HG03565 (cell line): ENCODE measurements at regions not wholly inside any gene's neighbourhood (a gene's known extent, or its start where the extent isn't known, plus 50 kb on each side); places are given as distances from the start of the nearest gene placed in this dataset.

ENCODE experiments used
- ATAC-seq: cut with Tn5 transposase; IDR thresholded peaks from one replicate; pipeline ENCODE4 v1.9.1; 2021; ENCODE audit warnings: mild to moderate bottlenecking, moderate library complexity; ENCODE audit not compliant: unreplicated experiment

DNA sequence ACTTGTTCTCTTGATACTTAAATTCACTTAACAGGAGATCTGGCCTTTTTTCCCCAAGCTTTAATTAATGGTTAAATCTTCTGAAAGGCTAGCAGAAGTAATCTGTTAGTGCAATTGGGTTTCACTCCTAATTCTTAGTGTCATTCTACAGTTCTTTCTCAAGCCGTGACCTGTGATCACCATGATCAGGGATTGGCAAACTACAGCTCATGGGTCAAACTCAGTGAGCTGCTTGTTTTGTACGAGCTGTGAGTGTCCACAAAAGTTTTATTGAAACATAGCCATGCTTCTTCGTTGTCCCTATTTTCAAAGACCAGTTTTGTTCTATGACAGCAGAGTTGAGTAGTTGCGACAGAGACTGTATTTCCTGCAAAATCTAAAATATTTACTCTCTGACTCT, 109.4 kb upstream of the KCNJ15 start:
- no peak for ATAC-seq

DNA sequence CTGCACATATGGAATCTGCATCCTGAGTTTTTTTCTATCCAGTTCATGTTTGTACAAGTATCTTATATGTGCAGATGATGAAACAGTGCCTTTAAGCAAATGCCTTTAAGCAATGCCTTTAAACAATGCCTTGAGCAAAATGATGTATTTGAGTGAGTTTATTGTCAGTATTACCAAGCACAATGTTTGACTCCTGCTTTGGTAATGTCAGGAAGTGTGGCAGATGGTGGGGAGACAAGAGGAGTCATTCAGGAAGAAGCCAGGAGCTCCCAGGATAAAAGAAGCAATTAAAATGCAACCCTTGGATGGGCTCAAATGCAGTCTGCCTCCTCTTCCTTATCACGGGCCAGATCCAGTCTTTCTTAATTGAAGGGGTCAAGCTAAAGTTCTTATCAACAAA, 108.7 kb upstream of the KCNJ15 start:
- no peak for ATAC-seq

GRCh38 chr21:38151021-38151645, 105.7 kb upstream of the KCNJ15 start:
- no peak for ATAC-seq

DNA sequence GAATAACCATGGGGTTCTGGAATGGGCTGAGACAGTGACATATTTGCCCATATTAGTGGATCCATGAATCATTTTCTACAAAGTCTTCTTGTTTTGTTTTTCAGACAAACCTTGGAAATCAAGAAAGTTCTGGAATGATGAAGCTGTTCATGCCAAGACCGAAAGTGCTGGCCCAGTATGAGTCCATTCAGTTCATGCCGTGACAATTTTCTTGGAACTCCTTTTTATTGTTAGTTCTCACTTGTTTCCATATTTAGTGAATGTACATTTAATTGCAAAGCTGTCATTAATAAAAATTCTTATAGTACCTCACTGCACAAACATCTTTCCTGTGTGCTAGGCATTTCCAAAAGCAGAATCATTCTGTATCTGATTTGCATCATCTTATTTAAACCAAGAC, 100.6 kb upstream of the KCNJ15 start:
- ATAC-seq = no peak

GRCh38 chr21:38159355-38159754, 97.4 kb upstream of the KCNJ15 start:
- peak; percentile 41 for ATAC-seq

GRCh38 chr21:38165466-38166172, 91.2 kb upstream of the KCNJ15 start:
- ATAC-seq = no peak

- ATAC-seq = no peak
These were observed 90.6 kb upstream of the KCNJ15 start for GRCh38 chr21:38166173-38166535.

DNA sequence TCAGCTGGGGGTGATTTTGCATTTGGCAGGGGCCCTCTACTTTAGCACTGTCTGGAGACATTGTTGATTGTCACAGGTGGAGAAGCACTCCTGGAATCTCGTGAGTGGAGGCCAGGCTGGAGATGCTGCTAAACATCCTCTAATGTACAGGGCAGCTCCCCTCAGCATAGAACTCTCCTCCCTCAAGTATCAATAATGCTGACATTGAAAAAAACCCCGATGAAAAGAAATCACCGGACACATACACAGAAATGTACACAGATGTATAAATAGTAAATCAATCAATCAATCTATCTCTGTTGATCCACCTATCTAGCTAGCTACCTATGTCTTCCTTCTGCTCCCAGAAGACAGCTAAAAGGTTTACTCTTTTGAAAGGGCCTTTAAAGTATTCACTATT, 89.4 kb upstream of the KCNJ15 start:
- ATAC-seq = no peak

DNA sequence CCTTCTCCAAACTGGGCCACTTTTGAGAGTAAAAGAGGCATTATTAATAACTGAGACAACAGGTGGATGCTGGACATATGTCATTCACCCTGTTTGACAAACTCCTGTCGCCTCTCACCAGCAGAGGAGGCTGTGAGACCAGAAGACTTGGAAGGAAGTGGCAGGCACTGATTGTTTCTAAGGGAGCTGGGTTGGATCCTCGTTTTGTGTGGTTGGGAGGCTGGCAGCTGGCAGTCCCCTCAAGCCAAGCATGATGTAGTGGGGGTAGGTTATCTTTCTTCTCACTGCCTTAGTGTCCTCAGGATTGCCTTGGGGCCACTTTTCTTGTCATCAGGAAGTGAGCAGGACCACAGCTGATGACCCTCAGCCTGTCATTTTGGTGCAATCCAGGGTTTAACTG, 86.5 kb upstream of the KCNJ15 start:
- ATAC-seq = no peak

GRCh38 chr21:38170704-38171682, 85.8 kb upstream of the KCNJ15 start:
- ATAC-seq = no peak

DNA sequence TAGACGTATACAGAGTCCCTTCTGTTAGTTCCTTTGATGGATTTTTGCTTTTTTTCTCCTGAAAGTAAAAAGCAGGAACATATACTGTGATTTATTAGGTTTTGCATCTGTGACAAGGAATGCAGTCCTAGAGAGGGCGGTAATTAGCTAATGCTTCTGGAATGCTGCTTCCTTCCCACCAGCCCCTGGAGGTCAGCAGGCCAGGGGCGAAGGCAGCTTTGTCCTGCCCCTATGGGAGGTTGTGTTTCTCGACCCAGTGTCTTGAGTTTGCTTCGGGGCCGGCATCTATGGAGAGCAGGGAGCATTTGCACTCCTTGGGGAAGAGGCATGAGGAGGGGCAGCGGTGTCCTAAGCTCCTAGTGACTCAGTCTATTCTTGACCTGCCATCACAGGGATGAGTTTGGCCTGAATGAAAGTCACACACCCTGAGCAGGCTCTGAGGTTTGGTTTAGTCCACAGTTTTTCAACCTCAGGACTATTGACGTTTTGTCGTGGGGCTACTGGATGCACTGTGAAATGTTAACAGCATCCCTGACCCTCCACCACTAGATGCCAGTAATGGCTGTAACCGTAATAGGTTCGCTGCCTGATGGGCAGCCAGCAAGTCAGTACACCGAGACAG, 85.0 kb upstream of the KCNJ15 start:
- ATAC-seq = no peak

- no peak for ATAC-seq
These were observed 83.3 kb upstream of the KCNJ15 start for GRCh38 chr21:38173276-38174035.

GRCh38 chr21:38175306-38175705, 81.5 kb upstream of the KCNJ15 start:
- ATAC-seq = no peak

DNA sequence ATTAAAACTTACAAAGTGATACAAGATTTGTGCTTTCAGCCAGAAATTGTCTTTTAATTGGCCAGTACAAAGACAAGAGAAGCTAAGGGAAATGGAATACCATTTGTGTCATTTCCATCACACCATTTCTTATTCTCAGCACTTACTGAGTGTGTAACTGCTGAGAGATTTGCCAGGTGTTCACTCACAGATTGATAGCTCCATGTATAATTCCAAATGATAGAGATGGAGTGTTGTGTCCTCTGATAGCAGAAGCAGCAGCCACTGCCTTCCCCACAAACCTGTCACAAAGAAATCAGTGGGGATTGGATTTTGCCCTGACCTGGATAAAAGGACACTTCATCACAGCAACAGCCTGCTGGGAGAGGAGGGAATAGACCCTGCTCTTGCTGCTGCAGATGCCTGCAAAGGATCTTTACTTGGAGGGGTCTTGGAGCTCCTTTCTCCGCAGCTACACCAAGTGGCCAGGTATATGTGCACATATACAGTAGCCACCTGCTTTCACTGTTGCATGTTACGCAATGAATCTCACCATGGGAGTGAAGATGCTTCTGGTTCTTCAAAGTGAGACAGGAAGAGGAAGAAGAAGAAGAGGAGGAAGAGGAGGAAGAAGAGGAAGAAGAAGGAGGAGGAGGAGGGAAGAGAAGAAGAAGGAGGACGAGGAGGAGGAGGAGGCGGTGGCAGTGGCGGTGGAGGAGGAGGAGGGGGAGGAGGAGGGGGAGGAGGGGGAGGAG, 78.7 kb upstream of the KCNJ15 start:
- ATAC-seq = no peak

GRCh38 chr21:38178653-38179470, 77.9 kb upstream of the KCNJ15 start:
- no peak for ATAC-seq

DNA sequence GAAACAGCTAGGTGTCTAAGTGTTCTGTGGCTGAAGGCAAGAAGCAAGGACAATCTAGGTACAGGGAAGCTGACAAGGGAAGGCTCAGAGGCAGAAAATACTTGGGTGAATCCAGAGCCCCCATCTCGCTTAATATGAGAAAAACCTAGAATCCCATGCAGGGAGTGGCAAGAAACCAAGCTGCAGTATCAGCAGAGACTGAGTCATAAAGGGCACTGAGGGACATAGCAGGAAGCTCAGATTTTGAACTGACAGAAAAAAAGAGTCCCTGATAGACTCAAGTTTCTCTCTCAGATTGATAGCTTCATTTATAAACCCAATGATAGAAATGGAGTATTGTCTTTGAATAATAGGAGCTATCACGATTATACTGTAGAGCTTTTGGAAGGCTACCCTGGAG, 77.3 kb upstream of the KCNJ15 start:
- no peak for ATAC-seq

GRCh38 chr21:38181096-38181495, 75.7 kb upstream of the KCNJ15 start:
- no peak for ATAC-seq

DNA sequence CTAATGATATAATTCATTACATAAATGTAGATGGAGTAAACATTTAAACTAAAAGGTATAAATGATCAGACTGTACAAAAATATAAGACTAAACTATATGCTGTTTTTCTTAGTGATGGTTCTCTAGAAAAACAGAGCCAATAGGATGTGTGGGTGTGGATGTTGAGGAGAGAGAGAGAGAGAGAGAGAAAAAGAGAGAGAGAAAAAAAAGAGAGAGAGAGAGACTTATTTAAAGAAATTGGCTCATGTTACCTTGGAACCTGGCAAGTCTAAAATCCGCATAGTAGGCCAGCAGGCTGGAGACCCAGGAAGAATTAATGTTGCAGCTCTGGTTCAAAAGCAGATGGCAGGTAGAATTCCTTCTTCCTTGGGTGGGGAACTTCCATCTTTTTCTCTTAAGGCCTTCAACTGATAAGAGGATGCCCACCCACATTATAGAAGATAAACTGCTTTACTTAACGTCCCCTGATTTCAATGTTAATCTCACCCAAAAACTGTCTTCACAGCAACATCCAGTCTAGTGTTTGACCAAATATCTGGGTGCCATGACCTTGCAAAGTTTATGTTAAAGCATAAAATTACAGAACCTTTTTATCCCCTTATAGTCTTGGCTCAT, 74.3 kb upstream of the KCNJ15 start:
- no peak for ATAC-seq

DNA sequence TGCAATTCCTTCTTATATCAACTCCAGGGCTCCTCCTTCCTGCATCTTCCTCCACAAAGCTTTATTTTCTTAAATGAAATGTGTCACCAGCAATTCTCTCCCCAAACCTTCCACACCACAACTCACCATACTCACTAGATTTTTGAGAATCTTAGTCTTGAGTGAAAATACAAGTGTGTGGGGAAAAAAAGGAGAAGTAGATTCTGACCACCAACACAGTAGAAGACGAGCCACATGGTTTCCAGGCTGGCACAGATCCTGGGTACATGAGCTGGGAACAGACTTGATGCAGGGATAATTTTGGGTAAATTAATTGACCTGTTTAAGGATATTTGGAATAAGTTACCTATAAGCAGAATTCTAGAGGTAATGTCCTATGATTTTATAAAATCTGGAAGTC, 72.8 kb upstream of the KCNJ15 start:
- no peak for ATAC-seq
